ENCODE measurements at regions not wholly inside any gene's neighbourhood (a gene's known extent, or its start where the extent isn't known, plus 50 kb on each side); places are given as distances from the start of the nearest gene placed in this dataset.

DNA sequence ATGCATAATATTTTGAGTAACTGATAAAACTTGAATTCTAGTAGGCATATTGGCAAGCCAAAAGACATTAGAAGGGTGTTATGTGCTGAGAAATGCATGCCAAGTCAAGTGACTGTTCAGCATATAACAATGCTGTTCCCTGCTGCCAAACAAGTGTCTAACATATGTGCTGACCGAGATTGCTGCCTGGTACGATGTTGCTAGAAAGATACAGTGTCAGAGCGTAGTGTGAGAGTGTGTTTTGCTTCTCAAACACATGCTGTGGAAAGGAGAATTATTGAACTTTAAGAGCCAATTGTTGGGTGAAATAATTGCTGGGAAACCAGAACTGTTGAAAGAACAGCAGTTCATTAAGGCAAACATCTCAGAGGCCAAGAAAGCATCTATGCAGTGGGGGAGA, 71.3 kb upstream of the GRIA4 start:
- TF ChIP-seq EZH2 (IDR thresholded peaks at IDR 0.05; ENCODE audit: borderline replicate concordance, low read depth, low read length, severe bottlenecking) = no peak
- TF ChIP-seq, protein P1, sequence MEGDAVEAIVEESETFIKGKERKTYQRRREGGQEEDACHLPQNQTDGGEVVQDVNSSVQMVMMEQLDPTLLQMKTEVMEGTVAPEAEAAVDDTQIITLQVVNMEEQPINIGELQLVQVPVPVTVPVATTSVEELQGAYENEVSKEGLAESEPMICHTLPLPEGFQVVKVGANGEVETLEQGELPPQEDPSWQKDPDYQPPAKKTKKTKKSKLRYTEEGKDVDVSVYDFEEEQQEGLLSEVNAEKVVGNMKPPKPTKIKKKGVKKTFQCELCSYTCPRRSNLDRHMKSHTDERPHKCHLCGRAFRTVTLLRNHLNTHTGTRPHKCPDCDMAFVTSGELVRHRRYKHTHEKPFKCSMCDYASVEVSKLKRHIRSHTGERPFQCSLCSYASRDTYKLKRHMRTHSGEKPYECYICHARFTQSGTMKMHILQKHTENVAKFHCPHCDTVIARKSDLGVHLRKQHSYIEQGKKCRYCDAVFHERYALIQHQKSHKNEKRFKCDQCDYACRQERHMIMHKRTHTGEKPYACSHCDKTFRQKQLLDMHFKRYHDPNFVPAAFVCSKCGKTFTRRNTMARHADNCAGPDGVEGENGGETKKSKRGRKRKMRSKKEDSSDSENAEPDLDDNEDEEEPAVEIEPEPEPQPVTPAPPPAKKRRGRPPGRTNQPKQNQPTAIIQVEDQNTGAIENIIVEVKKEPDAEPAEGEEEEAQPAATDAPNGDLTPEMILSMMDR (IDR thresholded peaks at IDR 0.05; ENCODE audit: borderline replicate concordance, extremely low read depth, low read length, poor library complexity, severe bottlenecking) = no peak

Data from DND-41 (cell line).